Subcutaneous abdominal adipose tissue (tissue), 5 donors: ENCODE measurements at regions not wholly inside any gene's neighbourhood (a gene's known extent, or its start where the extent isn't known, plus 50 kb on each side); places are given as distances from the start of the nearest gene placed in this dataset.

ENCODE experiments used
- H3K27ac ChIP-seq: one replicate; pipeline ENCODE4 v1.7.0; 2013; ENCODE audit warnings: low read depth, mild to moderate bottlenecking, inconsistent platforms, low read length, moderate library complexity
- H3K27me3 ChIP-seq, 5 donors: one replicate each; pipeline ENCODE4 v1.7.0; 2013; ENCODE audit warnings: low read length in 5 of 5, inconsistent platforms in 1 of 5; ENCODE audit not compliant: control insufficient read depth in 5 of 5, insufficient read depth in 4 of 5
- H3K36me3 ChIP-seq, 5 donors: one replicate each; pipeline ENCODE4 v1.7.0; 2013; ENCODE audit warnings: low read length in 5 of 5; ENCODE audit not compliant: control insufficient read depth in 5 of 5, insufficient read depth in 5 of 5
- H3K4me1 ChIP-seq, 5 donors: one replicate each; pipeline ENCODE4 v1.7.0; 2013; ENCODE audit warnings: low read length in 5 of 5, mild to moderate bottlenecking in 3 of 5, moderate library complexity in 1 of 5; ENCODE audit not compliant: control insufficient read depth in 5 of 5, insufficient read depth in 5 of 5
- H3K4me3 ChIP-seq, 5 donors: one replicate each; pipeline ENCODE4 v1.7.0; 2013; ENCODE audit warnings: low read length in 5 of 5, low read depth in 1 of 5
- H3K9ac ChIP-seq, 5 donors: one replicate each; pipeline ENCODE4 v1.7.0; 2013; ENCODE audit warnings: low read length in 5 of 5, mild to moderate bottlenecking in 4 of 5, moderate library complexity in 3 of 5
- H3K9me3 ChIP-seq, 5 donors: one replicate each; pipeline ENCODE4 v1.7.0; 2013; ENCODE audit warnings: low read length in 5 of 5; ENCODE audit not compliant: control insufficient read depth in 5 of 5
- donor health status: healthy.
- donor health status: healthy.
- donor health status: healthy.
- donor health status: healthy.
- donor health status: healthy.

DNA sequence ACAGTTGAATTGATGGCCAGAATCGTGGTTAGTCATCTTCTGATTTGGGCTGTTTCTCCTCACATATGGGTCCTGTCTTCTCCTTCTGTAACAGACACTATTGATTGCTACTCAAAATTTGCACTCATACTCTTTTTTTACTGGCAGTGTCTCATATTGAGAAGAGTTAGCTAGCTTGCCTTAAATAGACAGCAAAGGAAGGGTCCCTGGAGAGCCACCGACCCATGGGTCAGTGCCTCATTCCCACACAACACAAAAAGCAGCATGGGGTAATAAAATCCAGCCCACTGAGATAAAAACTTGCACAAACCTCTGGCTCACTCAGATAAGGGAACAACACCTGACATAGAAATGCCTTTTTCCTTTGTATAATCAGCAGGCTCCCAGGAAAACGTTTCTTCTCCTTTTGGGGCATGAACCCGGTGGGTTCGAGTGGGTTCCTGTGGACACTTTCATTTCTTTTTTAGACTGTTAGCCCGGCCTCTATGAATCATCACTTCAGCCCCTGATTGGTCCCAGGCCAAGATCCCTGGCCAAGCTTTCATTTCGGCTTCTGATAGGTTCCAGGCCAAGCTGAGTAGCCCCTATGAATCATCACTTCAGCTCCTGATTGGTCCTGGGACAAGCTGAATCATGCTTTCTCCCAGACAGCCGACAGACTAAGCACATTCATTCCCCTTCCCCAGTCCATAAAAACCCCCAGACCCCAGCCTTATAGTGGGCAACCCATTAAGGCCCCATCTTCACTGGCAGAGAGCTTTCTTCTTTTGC lies 408.1 kb downstream of the DCAF12L2 start:
- Histone ChIP-seq H3K27ac (no peak overlapping the region), H3K9ac (no peak overlapping the region), H3K27me3 (no peaks in the 10 kb centered on the region), H3K36me3 (no peaks in the 10 kb centered on the region), H3K4me1 (no peaks in the 10 kb centered on the region), H3K4me3 (peak overlapping the region in 4 of 5 donors; percentile 4 to 31 (median 12)), H3K9me3 (peaks cover 0 to 9% (median 6%) of the 10 kb centered on the region in 5 donors)

DNA sequence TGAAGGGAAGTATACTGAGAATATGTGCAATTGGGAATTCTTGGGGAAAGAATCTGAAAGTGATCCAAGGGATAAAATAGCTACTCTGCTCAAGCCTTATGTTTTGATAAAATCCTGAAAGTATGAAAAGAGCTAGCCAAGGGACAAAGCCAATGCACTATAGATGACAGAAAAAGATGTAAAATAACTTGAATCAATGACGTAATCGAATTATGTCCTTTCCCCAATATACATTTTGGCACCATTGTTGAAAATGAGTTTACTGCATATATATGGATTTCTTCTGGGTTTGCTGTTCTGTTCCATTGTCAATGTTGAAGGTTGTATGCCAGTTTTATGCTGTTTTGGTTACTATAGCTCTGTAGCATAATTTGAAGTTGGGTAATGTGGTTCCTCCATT lies 407.3 kb downstream of the DCAF12L2 start:
- Histone ChIP-seq H3K4me3 (no peak overlapping the region), H3K36me3 (no peaks in the 10 kb centered on the region), H3K27ac (no peak overlapping the region), H3K9me3 (peaks cover 0 to 11% (median 8%) of the 10 kb centered on the region in 5 donors), H3K4me1 (no peaks in the 10 kb centered on the region), H3K9ac (no peak overlapping the region), H3K27me3 (no peaks in the 10 kb centered on the region)

DNA sequence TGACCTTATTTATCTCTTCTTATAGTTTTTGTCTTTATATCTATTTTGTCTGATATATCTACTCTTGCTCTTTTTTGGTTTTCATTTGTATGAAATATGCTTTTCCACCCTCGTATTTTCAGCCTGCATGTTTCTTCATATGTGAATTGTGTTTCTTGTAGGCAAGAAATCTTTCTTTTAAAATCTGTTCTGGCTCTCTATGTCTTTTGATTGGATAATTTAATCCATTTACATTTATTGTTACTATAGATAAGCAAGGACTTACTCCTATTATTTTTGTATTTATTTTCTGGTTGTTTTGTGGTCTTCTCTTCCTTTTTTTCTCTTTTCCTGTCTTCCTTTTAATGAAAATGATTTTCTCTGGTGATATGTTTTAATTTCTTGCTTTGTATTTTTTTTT lies 403.1 kb downstream of the DCAF12L2 start:
- no peaks in the 10 kb centered on the region for H3K36me3 ChIP-seq
- H3K27ac ChIP-seq = no peak overlapping the region
- peaks cover 0 to 22% (median 11%) of the 10 kb centered on the region in 5 donors for H3K9me3 ChIP-seq
- H3K9ac ChIP-seq = no peak overlapping the region
- no peak overlapping the region for H3K4me3 ChIP-seq
- no peaks in the 10 kb centered on the region for H3K27me3 ChIP-seq
- no peaks in the 10 kb centered on the region for H3K4me1 ChIP-seq

DNA sequence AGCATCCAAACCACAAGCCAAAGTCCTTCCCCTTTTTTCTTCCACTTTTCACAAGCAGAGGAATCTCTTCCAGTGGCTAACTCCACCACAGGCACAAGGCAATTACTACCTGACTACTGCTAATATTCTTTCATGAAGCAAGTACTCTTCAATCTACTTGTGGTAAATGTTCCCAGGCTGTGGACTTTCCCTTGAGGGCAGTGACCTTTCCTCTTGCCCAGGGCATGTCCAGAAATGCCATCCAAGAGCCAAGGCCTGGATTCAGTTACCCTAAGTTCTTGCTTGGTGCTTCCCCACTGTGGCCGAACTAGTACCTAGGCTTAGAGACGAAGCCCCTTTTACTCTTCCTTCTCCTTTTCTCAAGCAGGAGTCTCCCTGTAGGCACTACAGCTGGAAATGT lies 400.7 kb downstream of the DCAF12L2 start:
- Histone ChIP-seq H3K27ac (no peak overlapping the region), H3K4me1 (no peaks in the 10 kb centered on the region), H3K9ac (no peak overlapping the region), H3K9me3 (peaks cover 0 to 20% (median 11%) of the 10 kb centered on the region in 5 donors), H3K36me3 (no peaks in the 10 kb centered on the region), H3K27me3 (no peaks in the 10 kb centered on the region), H3K4me3 (no peak overlapping the region)

DNA sequence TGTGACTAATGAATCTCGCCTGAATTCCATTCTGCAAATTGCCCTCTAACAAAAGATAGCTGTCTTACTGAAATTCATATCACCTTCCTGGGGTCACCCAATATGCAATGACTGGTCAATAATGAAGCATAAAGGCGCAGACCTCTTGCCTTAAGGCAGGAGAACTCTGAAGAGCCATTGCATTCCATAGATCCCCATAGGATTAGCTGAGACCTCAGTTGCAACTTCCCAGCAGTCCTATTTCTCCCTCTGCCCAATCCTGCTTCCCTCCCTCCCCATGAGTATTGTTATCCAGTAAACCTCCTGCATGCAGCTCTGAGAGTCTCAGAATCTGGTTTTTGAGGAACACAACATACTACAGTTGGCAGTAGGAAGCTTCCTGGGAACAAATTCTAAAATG lies 396.5 kb downstream of the DCAF12L2 start:
- Histone ChIP-seq H3K9ac (no peak overlapping the region), H3K4me1 (no peaks in the 10 kb centered on the region), H3K4me3 (no peak overlapping the region), H3K36me3 (no peaks in the 10 kb centered on the region), H3K9me3 (peaks cover 0 to 12% (median 4%) of the 10 kb centered on the region in 5 donors), H3K27me3 (no peaks in the 10 kb centered on the region), H3K27ac (no peak overlapping the region)

DNA sequence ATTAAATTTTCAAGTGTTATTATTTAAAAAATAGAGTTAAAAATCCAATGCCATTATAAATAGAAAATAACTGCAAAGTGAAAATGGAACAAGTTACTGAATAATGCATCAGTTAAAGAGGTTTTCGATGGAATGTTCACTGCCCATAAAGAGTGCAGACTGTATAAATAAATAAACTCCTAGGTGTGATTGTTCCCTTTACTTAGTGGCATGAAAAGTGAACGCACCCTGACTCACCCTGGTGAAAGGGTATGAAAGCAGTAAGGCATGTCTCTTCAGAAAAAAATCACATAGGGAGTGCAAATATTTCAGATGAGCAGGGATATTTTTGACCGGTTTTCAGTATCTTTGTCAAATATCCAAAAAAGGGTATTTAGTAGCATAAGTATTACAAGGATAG lies 387.8 kb downstream of the DCAF12L2 start:
- H3K9ac ChIP-seq = no peak overlapping the region
- H3K27me3 ChIP-seq = no peaks in the 10 kb centered on the region
- no peaks in the 10 kb centered on the region for H3K4me1 ChIP-seq
- no peaks in the 10 kb centered on the region for H3K9me3 ChIP-seq
- no peak overlapping the region for H3K27ac ChIP-seq
- H3K4me3 ChIP-seq = no peak overlapping the region
- no peaks in the 10 kb centered on the region for H3K36me3 ChIP-seq

DNA sequence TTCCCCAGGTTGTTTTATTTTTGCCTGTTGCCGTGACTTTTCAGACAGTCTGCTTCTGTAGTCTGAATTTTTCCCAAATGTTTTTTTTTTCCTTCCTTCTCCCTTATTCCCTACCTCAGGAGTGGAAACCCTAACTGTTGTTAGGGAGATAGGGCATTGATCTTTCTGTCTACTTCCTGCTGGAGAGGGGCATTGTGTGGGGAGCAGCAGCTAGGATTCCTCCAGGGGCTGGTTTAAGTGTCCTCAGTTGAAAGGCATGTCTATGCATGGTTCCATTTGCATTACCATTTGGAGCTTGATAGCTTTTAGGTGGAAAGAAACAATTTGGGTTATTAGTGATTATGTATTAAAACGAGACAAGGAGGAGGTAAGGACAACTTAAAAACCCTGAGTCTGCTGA lies 383.9 kb downstream of the DCAF12L2 start:
- H3K27ac ChIP-seq = no peak overlapping the region
- H3K4me3 ChIP-seq = no peak overlapping the region
- H3K4me1 ChIP-seq = peaks cover 0 to 4% (median 0%) of the 10 kb centered on the region in 5 donors
- no peaks in the 10 kb centered on the region for H3K36me3 ChIP-seq
- H3K9ac ChIP-seq = no peak overlapping the region
- H3K9me3 ChIP-seq = no peaks in the 10 kb centered on the region
- no peaks in the 10 kb centered on the region for H3K27me3 ChIP-seq

DNA sequence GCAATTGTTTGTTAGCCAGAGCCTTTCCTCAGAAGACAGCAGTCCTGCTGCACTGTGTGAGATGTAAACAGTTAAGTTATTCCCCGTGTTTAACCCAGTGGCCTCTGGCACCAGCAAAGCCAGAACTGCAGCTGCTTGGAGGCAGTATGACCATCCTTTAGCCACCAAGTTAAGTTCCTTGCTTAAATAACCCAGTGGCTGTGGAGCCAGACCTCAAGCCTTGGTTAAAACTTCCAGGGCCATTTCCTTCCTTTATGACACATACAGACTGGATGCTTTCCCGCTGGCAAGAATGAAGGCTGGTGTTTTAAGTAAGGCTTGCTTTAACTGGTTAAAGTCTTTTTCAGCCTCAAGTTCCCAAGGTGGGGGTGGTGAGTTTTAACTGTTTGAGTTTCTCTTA lies 379.8 kb downstream of the DCAF12L2 start:
- Histone ChIP-seq H3K27me3 (no peaks in the 10 kb centered on the region), H3K4me1 (peaks cover 0 to 4% (median 0%) of the 10 kb centered on the region in 5 donors)

DNA sequence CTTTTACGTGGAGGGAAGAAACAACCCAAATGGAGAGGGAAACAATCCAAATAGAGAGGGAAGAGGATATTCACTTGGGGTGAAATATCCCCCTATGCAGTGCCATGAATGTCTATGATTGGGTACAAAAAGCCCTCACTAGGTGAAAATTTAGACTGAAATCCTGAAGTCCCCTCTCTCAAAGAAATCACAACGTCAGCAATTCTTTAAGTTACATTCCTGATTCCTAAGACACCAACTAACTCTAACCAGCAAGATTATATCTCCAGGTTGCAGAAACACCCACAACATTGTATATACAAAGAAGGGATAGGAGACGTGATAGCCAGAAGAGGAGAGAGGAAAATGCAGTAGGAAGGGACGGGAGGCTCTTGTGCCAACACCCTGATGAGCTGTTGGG lies 374.3 kb downstream of the DCAF12L2 start:
- no peak overlapping the region for H3K27ac ChIP-seq
- no peak overlapping the region for H3K4me3 ChIP-seq
- no peaks in the 10 kb centered on the region for H3K36me3 ChIP-seq
- H3K9ac ChIP-seq = no peak overlapping the region
- no peaks in the 10 kb centered on the region for H3K4me1 ChIP-seq
- H3K9me3 ChIP-seq = no peaks in the 10 kb centered on the region
- no peaks in the 10 kb centered on the region for H3K27me3 ChIP-seq

More for the DNA sequence above, 379.8 kb downstream of the DCAF12L2 start:
- Histone ChIP-seq H3K9me3 (no peaks in the 10 kb centered on the region), H3K9ac (no peak overlapping the region), H3K4me3 (no peak overlapping the region), H3K36me3 (no peaks in the 10 kb centered on the region), H3K27ac (no peak overlapping the region)

DNA sequence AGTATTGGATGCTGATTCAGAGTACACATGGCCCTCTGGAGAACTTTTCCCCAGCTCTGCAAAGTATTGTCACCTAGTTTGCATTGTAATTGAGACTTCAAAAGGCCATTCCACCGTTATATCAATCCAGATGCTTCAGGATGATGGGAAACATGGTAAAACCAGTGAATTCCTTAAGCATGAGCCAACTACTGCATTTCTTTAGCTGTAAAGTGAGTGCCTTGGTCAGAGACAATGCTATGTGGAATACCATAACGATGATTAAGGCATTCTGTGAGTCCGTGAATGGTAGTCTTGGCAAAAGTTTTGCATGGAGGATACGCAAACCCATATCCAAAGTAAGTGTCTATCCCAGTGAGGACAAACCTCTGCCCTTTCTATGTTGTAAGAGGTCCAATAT lies 355.2 kb downstream of the DCAF12L2 start:
- H3K9ac ChIP-seq = no peak overlapping the region
- no peak overlapping the region for H3K4me3 ChIP-seq
- H3K27ac ChIP-seq = no peak overlapping the region
- H3K4me1 ChIP-seq = no peaks in the 10 kb centered on the region
- no peaks in the 10 kb centered on the region for H3K27me3 ChIP-seq
- no peaks in the 10 kb centered on the region for H3K36me3 ChIP-seq
- no peaks in the 10 kb centered on the region for H3K9me3 ChIP-seq
